Activated T-cell treated with anti-CD3 and anti-CD28 coated beads for 4 hours (primary cell): ENCODE measurements at regions not wholly inside any gene's neighbourhood (a gene's known extent, or its start where the extent isn't known, plus 50 kb on each side); places are given as distances from the start of the nearest gene placed in this dataset.
"Not testable (repeated sequence)": the region's sequence is repeated elsewhere in the genome, so short reads cannot be mapped to it uniquely, and the experiment has no call there.

Experiments used
- DNase-seq: peaks from one replicate; pipeline ENCODE4 v3.0.0-alpha.2; 2020

DNA sequence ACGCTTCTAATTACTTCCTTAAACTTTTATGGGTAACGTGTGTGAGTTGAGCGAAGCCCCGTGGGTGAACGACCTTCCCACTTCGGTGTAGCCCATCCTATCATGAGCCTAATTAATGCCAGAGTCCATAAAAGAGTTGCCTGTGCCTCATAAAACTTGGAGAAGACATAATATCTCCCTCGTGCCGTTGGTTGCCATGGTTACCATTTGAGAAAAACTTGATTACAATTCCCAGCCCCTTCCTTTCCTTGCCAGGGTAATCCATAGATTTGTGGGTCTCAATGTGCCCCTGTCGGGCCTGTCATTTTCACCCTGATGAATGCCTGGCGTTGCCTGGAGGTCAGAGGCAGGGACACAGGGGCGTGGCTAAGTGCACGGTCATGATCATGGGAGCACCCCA is 127.1 kb downstream of the GLRX3 start:
- no peak for DNase-seq

DNA sequence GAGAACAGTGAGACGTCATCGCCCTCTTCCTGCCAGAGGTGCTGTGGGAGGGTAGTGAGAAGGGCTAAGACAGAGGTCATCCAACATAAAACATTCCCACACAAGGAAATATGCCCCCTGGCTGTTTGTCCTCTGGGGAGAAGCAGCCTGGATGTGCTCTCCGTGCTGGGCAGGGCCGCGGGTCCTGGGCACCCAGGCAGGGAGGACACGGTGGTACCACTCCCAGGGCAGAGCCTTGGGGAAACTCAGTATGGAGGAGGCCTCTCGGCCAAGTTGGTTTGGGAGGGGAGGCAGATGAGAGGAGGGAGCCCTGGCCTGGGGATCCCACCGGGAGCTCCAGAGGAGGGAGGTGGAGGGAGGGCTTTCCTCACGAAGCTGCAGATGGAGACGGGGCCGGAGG is 129.4 kb downstream of the GLRX3 start:
- DNase-seq, result no peak

- DNase-seq, result no peak
These were observed 146.5 kb downstream of the GLRX3 start for GRCh38 chr10:130282492-130283218.

GRCh38 chr10:130283219-130283545 is 147.0 kb downstream of the GLRX3 start:
- no peak for DNase-seq

- DNase-seq, result not testable (repeated sequence)
These were observed 159.6 kb downstream of the GLRX3 start for GRCh38 chr10:130295761-130296160.

DNA sequence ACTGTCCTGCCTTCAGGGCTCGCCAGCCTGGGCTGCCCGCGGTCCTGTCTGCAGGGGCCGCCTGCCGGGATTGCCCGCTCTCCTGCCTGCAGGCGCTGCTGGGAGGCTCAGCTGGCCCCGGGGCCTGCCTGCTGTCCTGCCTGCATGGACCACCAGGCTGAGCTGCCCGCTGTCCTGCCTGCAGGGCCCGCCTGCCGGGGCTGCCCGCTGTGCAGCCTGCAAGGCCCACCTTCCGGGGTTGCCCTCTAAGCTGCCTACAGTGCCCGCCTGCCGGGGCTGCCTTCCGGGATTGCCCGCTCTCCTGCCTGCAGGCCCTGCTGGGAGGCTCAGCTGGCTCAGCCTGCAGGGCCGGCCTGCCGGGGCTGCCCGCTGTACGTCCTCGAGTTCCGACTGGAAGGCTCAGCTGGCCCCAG is 164.4 kb downstream of the GLRX3 start:
- peak; percentile 18 for DNase-seq

DNA sequence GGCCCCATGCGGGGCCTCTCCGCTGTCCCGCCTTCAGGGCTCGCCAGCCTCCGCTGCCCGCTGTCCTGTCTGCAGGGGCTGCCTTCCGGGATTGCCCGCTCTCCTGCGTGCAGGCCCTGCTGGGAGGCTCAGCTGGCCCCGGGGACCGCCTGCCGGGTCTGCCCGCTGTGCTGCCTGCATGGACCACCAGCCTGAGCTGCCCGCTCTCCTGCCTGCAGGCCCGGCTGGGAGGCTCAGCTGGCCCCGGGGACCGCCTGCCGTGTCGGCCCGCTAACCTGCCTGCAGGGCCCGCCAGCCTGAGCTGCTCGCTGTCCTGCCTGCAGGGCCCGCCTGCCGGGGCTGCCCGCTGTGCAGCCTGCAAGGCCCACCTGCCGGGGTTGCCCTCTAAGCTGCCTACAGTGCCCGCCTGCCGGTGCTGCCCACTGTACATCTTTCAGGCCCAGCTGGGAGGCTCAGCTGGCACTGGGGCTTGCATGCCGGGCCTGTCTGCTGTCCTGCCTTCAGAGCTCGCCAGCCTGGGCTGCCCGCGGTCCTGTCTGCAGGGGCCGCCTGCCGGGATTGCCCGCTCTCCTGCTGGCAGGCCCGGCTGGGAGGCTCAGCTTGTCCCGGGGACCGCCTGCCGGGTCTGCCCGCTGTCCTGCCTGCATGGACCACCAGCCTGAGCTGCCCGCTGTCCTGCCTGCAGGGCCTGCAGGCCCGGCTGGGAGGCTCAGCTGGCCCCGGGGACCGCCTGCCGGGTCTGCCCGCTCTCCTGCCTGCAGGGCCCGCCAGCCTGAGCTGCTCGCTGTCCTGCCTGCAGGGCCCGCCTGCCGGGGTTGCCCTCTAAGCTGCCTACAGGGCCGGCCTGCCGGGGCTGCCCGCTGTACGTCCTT is 165.1 kb downstream of the GLRX3 start:
- peak; percentile 28 for DNase-seq

DNA sequence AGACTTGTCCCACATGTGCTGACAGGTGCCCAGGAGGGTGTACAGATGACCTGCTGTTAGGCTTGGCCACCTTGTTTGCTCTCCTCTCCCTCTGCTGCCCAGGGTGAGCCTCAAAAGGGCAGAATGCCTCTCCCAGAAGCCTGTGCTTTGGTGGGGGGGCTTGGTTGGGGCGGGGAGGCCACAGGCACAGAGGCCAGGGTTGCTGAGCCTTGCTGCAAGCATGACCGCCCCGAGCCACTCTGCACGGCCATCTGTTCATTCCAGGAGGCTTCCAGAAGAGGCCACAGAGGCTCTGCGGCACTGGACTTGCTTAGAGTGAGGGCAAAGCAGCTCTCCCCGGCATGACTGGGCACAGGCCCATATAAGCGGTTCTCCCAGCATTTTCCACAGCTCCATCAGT is 190.8 kb downstream of the GLRX3 start:
- DNase-seq, result no peak

DNA sequence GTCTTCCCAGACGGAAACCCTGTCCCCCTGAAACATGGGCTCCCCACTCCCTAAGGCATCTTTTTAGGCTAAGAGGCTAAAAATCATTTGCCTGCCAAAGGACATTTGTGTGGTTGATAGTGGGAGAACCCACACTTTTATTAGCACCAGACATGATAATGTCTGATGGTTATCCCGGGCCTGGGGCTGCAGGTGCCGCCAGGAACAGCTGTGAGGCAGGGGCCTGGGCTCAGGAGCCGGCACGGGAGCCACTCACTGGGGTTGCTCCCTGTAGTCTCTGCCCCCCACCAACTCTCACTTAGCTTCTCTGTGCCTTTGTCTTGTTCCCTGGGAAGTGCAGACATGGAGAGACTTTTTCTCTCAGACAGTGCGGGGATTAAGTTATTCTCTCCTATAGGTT is 193.6 kb downstream of the GLRX3 start:
- DNase-seq, result no peak

- no peak for DNase-seq
These were observed 197.0 kb downstream of the GLRX3 start for GRCh38 chr10:130333185-130333584.

GRCh38 chr10:130335336-130335735 is 199.1 kb downstream of the GLRX3 start:
- DNase-seq, result no peak

- no peak for DNase-seq
These were observed 200.6 kb downstream of the GLRX3 start for GRCh38 chr10:130336617-130337304.

DNA sequence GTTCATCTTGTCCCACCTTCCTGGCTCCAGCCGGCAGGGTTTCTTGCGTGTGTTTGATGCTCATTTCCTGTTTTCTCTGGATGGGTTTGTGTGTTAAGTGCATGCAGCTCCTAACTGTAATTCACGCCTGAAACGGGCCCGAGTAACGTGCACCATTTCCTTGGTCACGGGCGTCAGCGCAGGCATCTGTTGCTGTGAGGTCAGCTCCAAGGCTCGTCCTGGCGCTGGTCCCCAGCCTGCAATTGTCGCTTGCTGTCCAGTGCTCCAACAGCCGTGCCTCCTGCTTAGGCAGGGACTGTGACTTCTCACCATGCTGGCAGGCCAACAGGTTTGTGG is 201.1 kb downstream of the GLRX3 start:
- DNase-seq, result no peak

GRCh38 chr10:130337696-130338635 is 201.8 kb downstream of the GLRX3 start:
- no peak for DNase-seq

GRCh38 chr10:130338636-130339024 is 202.4 kb downstream of the GLRX3 start:
- DNase-seq, result no peak

DNA sequence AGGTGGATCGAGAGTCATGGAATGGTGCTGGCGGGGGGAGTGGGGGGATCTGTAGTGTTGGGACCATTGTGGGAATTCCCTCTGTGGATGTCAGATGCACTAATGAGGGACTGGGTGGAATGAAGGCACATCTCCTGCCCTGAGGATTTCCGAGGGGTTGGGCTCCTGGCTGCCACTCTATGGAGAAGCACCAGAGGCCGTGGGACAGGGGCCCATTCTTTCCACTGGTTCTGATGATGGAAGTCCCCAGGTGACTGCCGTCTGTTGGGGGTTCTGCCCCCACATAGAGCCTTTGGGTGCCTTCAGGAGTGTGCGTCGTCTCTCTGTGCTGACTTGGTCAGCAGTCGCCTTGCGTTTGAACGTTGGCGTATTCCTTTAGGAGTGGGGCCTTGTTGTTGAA is 202.9 kb downstream of the GLRX3 start:
- DNase-seq, result no peak

GRCh38 chr10:130339911-130340310 is 203.7 kb downstream of the GLRX3 start:
- no peak for DNase-seq

- no peak for DNase-seq
These were observed 204.6 kb downstream of the GLRX3 start for GRCh38 chr10:130340816-130341215.

DNA sequence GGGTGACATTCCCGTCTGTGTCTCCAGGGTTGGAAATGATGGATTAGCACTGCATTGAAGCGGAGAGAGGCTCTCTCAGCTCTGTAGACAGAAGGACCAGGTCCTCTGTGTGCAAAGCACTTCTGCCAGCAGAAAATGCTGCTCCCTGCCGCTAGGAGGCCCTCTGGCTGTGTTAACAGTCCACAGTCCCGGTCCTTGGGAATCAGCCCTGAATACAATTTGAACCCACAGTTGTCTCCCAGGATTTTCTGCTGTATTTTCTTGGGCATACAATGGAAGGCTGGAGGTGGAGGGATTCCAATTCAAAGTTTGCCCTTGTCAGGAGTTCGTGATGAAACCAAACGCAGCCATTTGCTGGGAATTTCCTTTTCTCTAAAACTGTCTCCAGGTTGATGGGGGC is 205.2 kb downstream of the GLRX3 start:
- no peak for DNase-seq

DNA sequence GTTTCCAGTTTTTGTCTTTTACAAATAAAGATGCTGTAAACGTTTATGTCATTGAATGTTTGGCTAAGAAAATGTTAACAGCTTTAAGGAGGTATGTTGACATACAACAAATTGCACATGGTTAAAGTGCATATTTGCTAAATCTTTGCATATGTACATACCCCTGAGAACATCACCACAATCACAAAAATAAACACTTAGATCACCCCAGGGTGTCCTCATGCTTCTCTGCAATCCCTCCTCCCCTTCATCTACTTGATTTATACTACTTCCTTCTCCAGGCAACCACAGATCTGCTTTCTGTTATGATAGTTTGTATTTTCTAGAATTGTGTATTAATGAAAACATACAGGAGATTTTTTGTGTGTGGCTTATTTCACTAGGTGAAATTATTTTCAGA is 209.5 kb downstream of the GLRX3 start:
- DNase-seq, result no peak

DNA sequence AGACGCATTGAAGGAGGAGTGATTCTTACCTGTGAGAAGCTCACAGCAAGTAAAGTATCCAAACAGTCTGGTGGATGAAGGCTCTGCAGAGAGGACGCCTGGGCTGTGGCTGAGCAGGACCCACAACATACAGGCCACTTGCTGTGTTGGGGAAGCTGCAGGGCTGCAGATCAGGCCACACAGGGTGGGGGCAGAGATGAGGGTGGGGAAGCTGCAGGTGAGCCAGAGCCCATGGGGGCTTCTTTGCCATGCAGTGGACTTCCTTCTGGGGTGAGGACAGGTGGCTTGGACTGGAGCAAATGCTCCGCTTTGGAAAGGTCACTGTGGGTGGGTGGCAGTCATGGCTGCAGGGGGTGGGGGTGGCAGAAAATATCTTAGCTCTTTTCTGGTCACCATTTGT is 214.8 kb downstream of the GLRX3 start:
- DNase-seq, result no peak

- no peak for DNase-seq
These were observed 215.5 kb downstream of the GLRX3 start for GRCh38 chr10:130351466-130352290.
